H1 (cell line): ENCODE measurements at regions not wholly inside any gene's neighbourhood (a gene's known extent, or its start where the extent isn't known, plus 50 kb on each side); places are given as distances from the start of the nearest gene placed in this dataset.

Source experiments
- GTF2F1 ChIP-seq: IDR thresholded peaks from 2 replicates; pipeline ENCODE4 v1.6.1; 2012; ENCODE audit warnings: low read depth, low read length, improper control_type of control experiment, borderline replicate concordance
- TF ChIP-seq, protein P1 (sequence below): fragments of 300-600 bp; sonication (generic); IDR thresholded peaks from 2 replicates; pipeline ENCODE4 v1.7.1; 2012; ENCODE audit warnings: low read length, moderate library complexity, mild to moderate bottlenecking, inconsistent platforms; ENCODE audit not compliant: insufficient replicate concordance

DNA sequence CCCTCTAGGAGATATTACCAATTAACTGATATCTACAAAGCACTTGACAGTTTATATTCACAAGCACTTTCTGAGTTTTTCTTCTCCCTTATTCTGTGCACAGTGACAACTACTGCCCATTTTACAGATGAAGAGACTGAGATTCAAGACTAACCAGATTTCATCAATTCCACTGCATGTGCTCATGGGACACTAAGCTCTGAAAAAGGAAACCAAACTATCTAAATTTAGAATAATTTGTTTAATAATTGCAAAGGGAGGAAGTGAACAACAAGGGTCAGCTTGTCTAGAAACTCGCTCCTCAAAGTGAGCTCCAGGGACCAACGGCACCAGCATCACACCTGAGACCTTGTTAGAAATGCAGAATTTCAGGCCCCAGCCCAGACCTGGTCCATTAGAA lies 50.8 kb upstream of the MYLIP start (continued):
- TF ChIP-seq, protein P1, sequence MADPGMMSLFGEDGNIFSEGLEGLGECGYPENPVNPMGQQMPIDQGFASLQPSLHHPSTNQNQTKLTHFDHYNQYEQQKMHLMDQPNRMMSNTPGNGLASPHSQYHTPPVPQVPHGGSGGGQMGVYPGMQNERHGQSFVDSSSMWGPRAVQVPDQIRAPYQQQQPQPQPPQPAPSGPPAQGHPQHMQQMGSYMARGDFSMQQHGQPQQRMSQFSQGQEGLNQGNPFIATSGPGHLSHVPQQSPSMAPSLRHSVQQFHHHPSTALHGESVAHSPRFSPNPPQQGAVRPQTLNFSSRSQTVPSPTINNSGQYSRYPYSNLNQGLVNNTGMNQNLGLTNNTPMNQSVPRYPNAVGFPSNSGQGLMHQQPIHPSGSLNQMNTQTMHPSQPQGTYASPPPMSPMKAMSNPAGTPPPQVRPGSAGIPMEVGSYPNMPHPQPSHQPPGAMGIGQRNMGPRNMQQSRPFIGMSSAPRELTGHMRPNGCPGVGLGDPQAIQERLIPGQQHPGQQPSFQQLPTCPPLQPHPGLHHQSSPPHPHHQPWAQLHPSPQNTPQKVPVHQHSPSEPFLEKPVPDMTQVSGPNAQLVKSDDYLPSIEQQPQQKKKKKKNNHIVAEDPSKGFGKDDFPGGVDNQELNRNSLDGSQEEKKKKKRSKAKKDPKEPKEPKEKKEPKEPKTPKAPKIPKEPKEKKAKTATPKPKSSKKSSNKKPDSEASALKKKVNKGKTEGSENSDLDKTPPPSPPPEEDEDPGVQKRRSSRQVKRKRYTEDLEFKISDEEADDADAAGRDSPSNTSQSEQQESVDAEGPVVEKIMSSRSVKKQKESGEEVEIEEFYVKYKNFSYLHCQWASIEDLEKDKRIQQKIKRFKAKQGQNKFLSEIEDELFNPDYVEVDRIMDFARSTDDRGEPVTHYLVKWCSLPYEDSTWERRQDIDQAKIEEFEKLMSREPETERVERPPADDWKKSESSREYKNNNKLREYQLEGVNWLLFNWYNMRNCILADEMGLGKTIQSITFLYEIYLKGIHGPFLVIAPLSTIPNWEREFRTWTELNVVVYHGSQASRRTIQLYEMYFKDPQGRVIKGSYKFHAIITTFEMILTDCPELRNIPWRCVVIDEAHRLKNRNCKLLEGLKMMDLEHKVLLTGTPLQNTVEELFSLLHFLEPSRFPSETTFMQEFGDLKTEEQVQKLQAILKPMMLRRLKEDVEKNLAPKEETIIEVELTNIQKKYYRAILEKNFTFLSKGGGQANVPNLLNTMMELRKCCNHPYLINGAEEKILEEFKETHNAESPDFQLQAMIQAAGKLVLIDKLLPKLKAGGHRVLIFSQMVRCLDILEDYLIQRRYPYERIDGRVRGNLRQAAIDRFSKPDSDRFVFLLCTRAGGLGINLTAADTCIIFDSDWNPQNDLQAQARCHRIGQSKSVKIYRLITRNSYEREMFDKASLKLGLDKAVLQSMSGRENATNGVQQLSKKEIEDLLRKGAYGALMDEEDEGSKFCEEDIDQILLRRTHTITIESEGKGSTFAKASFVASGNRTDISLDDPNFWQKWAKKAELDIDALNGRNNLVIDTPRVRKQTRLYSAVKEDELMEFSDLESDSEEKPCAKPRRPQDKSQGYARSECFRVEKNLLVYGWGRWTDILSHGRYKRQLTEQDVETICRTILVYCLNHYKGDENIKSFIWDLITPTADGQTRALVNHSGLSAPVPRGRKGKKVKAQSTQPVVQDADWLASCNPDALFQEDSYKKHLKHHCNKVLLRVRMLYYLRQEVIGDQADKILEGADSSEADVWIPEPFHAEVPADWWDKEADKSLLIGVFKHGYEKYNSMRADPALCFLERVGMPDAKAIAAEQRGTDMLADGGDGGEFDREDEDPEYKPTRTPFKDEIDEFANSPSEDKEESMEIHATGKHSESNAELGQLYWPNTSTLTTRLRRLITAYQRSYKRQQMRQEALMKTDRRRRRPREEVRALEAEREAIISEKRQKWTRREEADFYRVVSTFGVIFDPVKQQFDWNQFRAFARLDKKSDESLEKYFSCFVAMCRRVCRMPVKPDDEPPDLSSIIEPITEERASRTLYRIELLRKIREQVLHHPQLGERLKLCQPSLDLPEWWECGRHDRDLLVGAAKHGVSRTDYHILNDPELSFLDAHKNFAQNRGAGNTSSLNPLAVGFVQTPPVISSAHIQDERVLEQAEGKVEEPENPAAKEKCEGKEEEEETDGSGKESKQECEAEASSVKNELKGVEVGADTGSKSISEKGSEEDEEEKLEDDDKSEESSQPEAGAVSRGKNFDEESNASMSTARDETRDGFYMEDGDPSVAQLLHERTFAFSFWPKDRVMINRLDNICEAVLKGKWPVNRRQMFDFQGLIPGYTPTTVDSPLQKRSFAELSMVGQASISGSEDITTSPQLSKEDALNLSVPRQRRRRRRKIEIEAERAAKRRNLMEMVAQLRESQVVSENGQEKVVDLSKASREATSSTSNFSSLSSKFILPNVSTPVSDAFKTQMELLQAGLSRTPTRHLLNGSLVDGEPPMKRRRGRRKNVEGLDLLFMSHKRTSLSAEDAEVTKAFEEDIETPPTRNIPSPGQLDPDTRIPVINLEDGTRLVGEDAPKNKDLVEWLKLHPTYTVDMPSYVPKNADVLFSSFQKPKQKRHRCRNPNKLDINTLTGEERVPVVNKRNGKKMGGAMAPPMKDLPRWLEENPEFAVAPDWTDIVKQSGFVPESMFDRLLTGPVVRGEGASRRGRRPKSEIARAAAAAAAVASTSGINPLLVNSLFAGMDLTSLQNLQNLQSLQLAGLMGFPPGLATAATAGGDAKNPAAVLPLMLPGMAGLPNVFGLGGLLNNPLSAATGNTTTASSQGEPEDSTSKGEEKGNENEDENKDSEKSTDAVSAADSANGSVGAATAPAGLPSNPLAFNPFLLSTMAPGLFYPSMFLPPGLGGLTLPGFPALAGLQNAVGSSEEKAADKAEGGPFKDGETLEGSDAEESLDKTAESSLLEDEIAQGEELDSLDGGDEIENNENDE = no peak
- TF ChIP-seq GTF2F1 = no peak
- TF ChIP-seq, all 59 proteins: peak for 0
